Transverse colon (tissue), 4 donors: ENCODE measurements at regions not wholly inside any gene's neighbourhood (a gene's known extent, or its start where the extent isn't known, plus 50 kb on each side); places are given as distances from the start of the nearest gene placed in this dataset.
"Not testable (repeated sequence)": the region's sequence is repeated elsewhere in the genome, so short reads cannot be mapped to it uniquely, and the experiment has no call there.

Source experiments
- DNase-seq: peaks from one replicate; pipeline ENCODE4 v3.0.0-alpha.2; 2019
- H3K27ac ChIP-seq, 4 donors: fragments of 200-600 bp; sonication (generic); 2 replicates each; pipeline ENCODE4 v1.5.1; 2016 to 2018; ENCODE audit warnings: inconsistent platforms in 4 of 4
- H3K27me3 ChIP-seq: fragments of 200-600 bp; sonication (generic); 2 replicates; pipeline ENCODE4 v1.5.1; 2017; ENCODE audit warnings: inconsistent platforms
- H3K36me3 ChIP-seq, 4 donors: fragments of 200-600 bp; sonication (generic); 2 replicates each; pipeline ENCODE4 v1.5.1; 2017 to 2019; ENCODE audit warnings: inconsistent platforms in 4 of 4
- H3K4me1 ChIP-seq, 4 donors: fragments of 200-600 bp; sonication (generic); 2 replicates each; pipeline ENCODE4 v1.5.1; 2017 to 2020; ENCODE audit warnings: inconsistent platforms in 4 of 4
- H3K4me3 ChIP-seq, 4 donors: fragments of 200-600 bp; sonication (generic); 1 replicate in 1 of 4; 2 replicates in 3 of 4; pipeline versions ENCODE4 v1.5.1 to v1.6.1; 2017 to 2019; ENCODE audit warnings: inconsistent platforms in 4 of 4
- H3K9me3 ChIP-seq, 2 donors: fragments of 200-600 bp; sonication (generic); 2 replicates each; pipeline ENCODE4 v1.5.1; 2017 to 2019; ENCODE audit warnings: inconsistent platforms in 2 of 2
- EP300 ChIP-seq: sonication (generic); formaldehyde crosslinking; IDR thresholded peaks from one replicate; pipeline ENCODE4 v1.6.1; 2017; ENCODE audit warnings: antibody characterized with exemption, low read depth
- POLR2A ChIP-seq: fragments of 450-650 bp; IDR thresholded peaks from one replicate; pipeline ENCODE4 v1.6.1; 2016; ENCODE audit warnings: antibody characterized with exemption, mild to moderate bottlenecking, moderate library complexity
- POLR2AphosphoS5 ChIP-seq, 3 donors: sonication (generic); formaldehyde crosslinking; IDR thresholded peaks; one replicate each; pipeline ENCODE4 v1.6.1; 2016; ENCODE audit warnings: antibody characterized with exemption in 3 of 3
- WGBS, 2 donors: methylation state at CpG; one replicate each; pipeline ENCODE4 v1.1.5; 2018; ENCODE audit warnings: low coverage in 1 of 2; 5-methylcytosine and 5-hydroxymethylcytosine counted together
- in situ Hi-C, 4 donors: fragments of 200-750 bp; cut with MboI; loops; one replicate each; pipeline versions ENCODE4 v1.15.0 to v1.15.1; 2017; ENCODE audit warnings: low sequenced_read_pairs in 3 of 4, low pct_ligation_motif_present in 1 of 4, low pct_unique_long_range_greater_than_20kb in 1 of 4
- intact Hi-C: fragments of 100-400 bp; cut with DNase I; formaldehyde crosslinking; loops from one replicate; pipeline ENCODE4 v1.15.1; 2023; ENCODE audit warnings: low total_unique reads
- TF ChIP-seq, protein P1 (sequence below), 5 experiments: fragments of 200-600 bp in 3 of 5; fragments of 450-650 bp in 2 of 5; sonication (generic) in 3 of 5; IDR thresholded peaks; 1 replicate in 2 of 5; 2 replicates in 3 of 5; pipeline ENCODE4 v1.5.1; 2016 to 2017; ENCODE audit warnings: antibody characterized with exemption in 5 of 5, inconsistent platforms in 3 of 5, mild to moderate bottlenecking in 2 of 5, moderate library complexity in 1 of 5

- in situ Hi-C loops (no loop called here), intact Hi-C loops (no loop called here)
- H3K9me3 ChIP-seq, result no peaks in the 10 kb centered on the region
- no peaks in the 10 kb centered on the region for H3K27me3 ChIP-seq
- H3K27ac ChIP-seq, result no peak overlapping the region
- 25 to 36% methylated on average over 3 of the region's 3 CpGs for WGBS, 2 donors
- DNase-seq, result no peak
- no peak overlapping the region for H3K4me3 ChIP-seq
- no peak for TF ChIP-seq EP300
- no peak for TF ChIP-seq POLR2A
- TF ChIP-seq POLR2AphosphoS5 (IDR thresholded peaks at IDR 0.05), result no peak
- TF ChIP-seq, protein P1, sequence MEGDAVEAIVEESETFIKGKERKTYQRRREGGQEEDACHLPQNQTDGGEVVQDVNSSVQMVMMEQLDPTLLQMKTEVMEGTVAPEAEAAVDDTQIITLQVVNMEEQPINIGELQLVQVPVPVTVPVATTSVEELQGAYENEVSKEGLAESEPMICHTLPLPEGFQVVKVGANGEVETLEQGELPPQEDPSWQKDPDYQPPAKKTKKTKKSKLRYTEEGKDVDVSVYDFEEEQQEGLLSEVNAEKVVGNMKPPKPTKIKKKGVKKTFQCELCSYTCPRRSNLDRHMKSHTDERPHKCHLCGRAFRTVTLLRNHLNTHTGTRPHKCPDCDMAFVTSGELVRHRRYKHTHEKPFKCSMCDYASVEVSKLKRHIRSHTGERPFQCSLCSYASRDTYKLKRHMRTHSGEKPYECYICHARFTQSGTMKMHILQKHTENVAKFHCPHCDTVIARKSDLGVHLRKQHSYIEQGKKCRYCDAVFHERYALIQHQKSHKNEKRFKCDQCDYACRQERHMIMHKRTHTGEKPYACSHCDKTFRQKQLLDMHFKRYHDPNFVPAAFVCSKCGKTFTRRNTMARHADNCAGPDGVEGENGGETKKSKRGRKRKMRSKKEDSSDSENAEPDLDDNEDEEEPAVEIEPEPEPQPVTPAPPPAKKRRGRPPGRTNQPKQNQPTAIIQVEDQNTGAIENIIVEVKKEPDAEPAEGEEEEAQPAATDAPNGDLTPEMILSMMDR (IDR thresholded peaks at IDR 0.05), result no peak
- no peaks in the 10 kb centered on the region for H3K36me3 ChIP-seq
- no peaks in the 10 kb centered on the region for H3K4me1 ChIP-seq
Observed at GRCh38 chr3:162400697-162401096, 904.1 kb downstream of the OTOL1 start.

DNA sequence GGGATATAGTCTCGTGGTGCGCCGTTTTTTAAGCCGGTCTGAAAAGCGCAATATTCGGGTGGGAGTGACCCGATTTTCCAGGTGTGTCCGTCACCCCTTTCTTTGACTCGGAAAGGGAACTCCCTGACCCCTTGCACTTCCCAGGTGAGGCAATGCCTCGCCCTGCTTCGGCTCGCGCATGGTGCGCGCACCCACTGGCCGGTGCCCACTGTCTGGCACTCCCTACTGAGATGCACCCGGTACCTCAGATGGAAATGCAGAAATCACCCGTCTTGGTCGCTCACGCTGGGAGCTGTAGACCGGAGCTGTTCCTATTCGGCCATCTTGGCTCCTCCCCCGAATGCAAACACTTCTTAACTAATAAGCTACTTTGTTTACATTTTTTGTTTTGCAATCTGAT is 914.9 kb downstream of the OTOL1 start:
- H3K27ac ChIP-seq, H3K4me3 ChIP-seq, DNase-seq, intact Hi-C loops, H3K4me1 ChIP-seq, H3K27me3 ChIP-seq, H3K36me3 ChIP-seq, in situ Hi-C loops, H3K9me3 ChIP-seq: not testable (repeated sequence)
- 88 to 92% methylated on average over 2 to 23 of the region's 23 CpGs for WGBS, 2 donors

DNA sequence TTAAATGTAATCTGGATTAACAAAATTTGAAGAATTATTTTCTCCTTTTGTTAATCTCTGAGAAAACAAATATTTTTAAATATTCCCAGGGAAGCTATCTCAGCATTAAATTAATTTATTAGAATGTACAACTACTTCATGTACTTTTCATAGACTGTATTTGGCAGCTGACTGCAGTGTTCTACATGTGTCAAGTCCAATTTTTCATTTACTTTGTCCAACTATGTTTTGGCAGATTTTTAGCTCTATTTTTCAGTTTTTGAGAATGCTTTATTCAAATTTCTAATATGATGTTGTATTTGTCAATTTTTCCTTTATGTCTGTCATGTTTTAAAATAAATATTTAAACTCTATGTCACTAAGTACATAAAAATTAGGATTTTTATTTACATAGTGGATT is 925.1 kb downstream of the OTOL1 start:
- DNase-seq, result no peak

GRCh38 chr3:162428192-162428591 is 931.6 kb downstream of the OTOL1 start:
- Histone ChIP-seq H3K4me1 (no peaks in the 10 kb centered on the region), H3K9me3 (no peaks in the 10 kb centered on the region), H3K4me3 (no peak overlapping the region), H3K36me3 (no peaks in the 10 kb centered on the region), H3K27ac (no peak overlapping the region), H3K27me3 (no peaks in the 10 kb centered on the region)
- intact Hi-C loops (no loop called here), in situ Hi-C loops (no loop called here)
- no peak for DNase-seq
- WGBS, 2 donors, result 33 to 34% methylated on average over 2 of the region's 2 CpGs
- TF ChIP-seq, protein P1 (IDR thresholded peaks at IDR 0.05), result no peak
- TF ChIP-seq POLR2A, result no peak
- no peak for TF ChIP-seq POLR2AphosphoS5 (IDR thresholded peaks at IDR 0.05)
- TF ChIP-seq EP300, result no peak

More for the DNA sequence above, 925.1 kb downstream of the OTOL1 start:
- Histone ChIP-seq H3K4me3 (no peak overlapping the region), H3K27me3 (no peaks in the 10 kb centered on the region), H3K4me1 (no peaks in the 10 kb centered on the region), H3K36me3 (no peaks in the 10 kb centered on the region), H3K9me3 (no peaks in the 10 kb centered on the region), H3K27ac (no peak overlapping the region)
- in situ Hi-C loops (no loop called here), intact Hi-C loops (no loop called here)
- no peak for TF ChIP-seq POLR2AphosphoS5 (IDR thresholded peaks at IDR 0.05)
- no peak for TF ChIP-seq POLR2A
- no peak for TF ChIP-seq EP300
- TF ChIP-seq, protein P1 (IDR thresholded peaks at IDR 0.05), result no peak

DNA sequence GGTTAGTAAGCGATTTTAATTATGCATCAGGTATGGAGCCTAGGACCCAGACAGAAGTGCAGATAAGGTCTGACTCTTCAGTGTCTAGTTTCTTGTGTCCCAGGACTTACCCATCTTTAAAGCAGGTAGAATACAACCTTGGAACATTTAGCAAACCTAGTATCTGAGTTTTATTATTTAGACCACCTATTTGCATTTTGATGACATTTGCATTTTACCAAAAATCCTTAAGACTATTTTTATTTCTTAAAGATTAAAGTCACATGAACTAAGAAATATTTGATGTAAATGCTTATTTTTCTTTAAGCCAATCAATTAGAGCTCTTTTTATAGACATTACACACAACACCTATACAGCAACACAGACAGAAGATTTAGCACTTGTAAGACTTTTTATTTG is 939.1 kb downstream of the OTOL1 start:
- H3K27me3 ChIP-seq, result no peaks in the 10 kb centered on the region
- no peak for TF ChIP-seq POLR2A
- TF ChIP-seq, protein P1 (IDR thresholded peaks at IDR 0.05), result no peak
- no peak for TF ChIP-seq POLR2AphosphoS5 (IDR thresholded peaks at IDR 0.05)
- TF ChIP-seq EP300, result no peak
- H3K27ac ChIP-seq, result no peak overlapping the region
- intact Hi-C loops, result no loop called here
- in situ Hi-C loops, result no loop called here
- H3K36me3 ChIP-seq, result no peaks in the 10 kb centered on the region
- no peak for DNase-seq
- peaks cover 0 to 3% of the 10 kb centered on the region in 2 donors for H3K9me3 ChIP-seq
- no peak overlapping the region for H3K4me3 ChIP-seq
- WGBS, 2 donors, result 69 to 87% methylated on average over 1 of the region's 1 CpG
- no peaks in the 10 kb centered on the region for H3K4me1 ChIP-seq
